Upper lobe of left lung (tissue), 6 donors: ENCODE measurements at regions not wholly inside any gene's neighbourhood (a gene's known extent, or its start where the extent isn't known, plus 50 kb on each side); places are given as distances from the start of the nearest gene placed in this dataset.

Experiments used
- ATAC-seq, 2 donors: fragments of 200-7000 bp; cut with Tn5 transposase; one replicate each; pipeline ENCODE4 v1.9.1; 2022; ENCODE audit warnings: mild to moderate bottlenecking in 2 of 2, moderate library complexity in 2 of 2; ENCODE audit not compliant: low FRiP score in 2 of 2
- DNase-seq, 2 donors: peaks; one replicate each; pipeline ENCODE4 v3.0.0-alpha.2; 2019 to 2020
- H3K27ac ChIP-seq, 4 donors: fragments of 200-600 bp; sonication (generic); one replicate each; pipeline ENCODE4 v1.5.1; 2016 to 2019
- H3K27me3 ChIP-seq, 4 donors: fragments of 200-600 bp; sonication (generic); one replicate each; pipeline ENCODE4 v1.5.1; 2017 to 2019
- H3K36me3 ChIP-seq, 4 donors: fragments of 200-600 bp; sonication (generic); one replicate each; pipeline ENCODE4 v1.5.1; 2016 to 2019
- H3K4me1 ChIP-seq, 4 donors: fragments of 200-600 bp; sonication (generic); one replicate each; pipeline ENCODE4 v1.5.1; 2018 to 2019
- H3K4me3 ChIP-seq, 4 donors: fragments of 200-600 bp; sonication (generic); one replicate each; pipeline ENCODE4 v1.5.1; 2017 to 2019; ENCODE audit warnings: mild to moderate bottlenecking in 2 of 4, moderate library complexity in 1 of 4
- H3K9me3 ChIP-seq, 4 donors: fragments of 200-600 bp; sonication (generic); one replicate each; pipeline ENCODE4 v1.5.1; 2018 to 2019
- EP300 ChIP-seq, 4 donors: sonication (generic); formaldehyde crosslinking; IDR thresholded peaks; one replicate each; pipeline ENCODE4 v1.5.1; 2017; ENCODE audit warnings: antibody characterized with exemption in 4 of 4, control low read depth in 2 of 4
- POLR2A ChIP-seq, 4 donors: fragments of 450-650 bp; IDR thresholded peaks; one replicate each; pipeline ENCODE4 v1.5.1; 2016 to 2017; ENCODE audit warnings: antibody characterized with exemption in 4 of 4, mild to moderate bottlenecking in 2 of 4
- POLR2AphosphoS5 ChIP-seq, 2 donors: sonication (generic); formaldehyde crosslinking; IDR thresholded peaks; one replicate each; pipeline ENCODE4 v1.5.1; 2017; ENCODE audit warnings: antibody characterized with exemption in 2 of 2
- WGBS, 2 donors: methylation state at CpG; one replicate each; pipeline ENCODE4 v1.1.5; 2017 to 2018; 5-methylcytosine and 5-hydroxymethylcytosine counted together
- TF ChIP-seq, protein P1 (sequence below), 6 experiments: fragments of 450-650 bp in 4 of 6; fragments of 200-600 bp in 2 of 6; sonication (generic) in 2 of 6; IDR thresholded peaks; one replicate each; pipeline ENCODE4 v1.5.1; 2016 to 2019; ENCODE audit warnings: antibody characterized with exemption in 6 of 6
- donor health status: DM: no; HTN: no; CAD: no; lungs with moderate emphysema.
- donor health status: DM: no; HTN: yes; CAD: no; lungs with severe emphysema.

DNA sequence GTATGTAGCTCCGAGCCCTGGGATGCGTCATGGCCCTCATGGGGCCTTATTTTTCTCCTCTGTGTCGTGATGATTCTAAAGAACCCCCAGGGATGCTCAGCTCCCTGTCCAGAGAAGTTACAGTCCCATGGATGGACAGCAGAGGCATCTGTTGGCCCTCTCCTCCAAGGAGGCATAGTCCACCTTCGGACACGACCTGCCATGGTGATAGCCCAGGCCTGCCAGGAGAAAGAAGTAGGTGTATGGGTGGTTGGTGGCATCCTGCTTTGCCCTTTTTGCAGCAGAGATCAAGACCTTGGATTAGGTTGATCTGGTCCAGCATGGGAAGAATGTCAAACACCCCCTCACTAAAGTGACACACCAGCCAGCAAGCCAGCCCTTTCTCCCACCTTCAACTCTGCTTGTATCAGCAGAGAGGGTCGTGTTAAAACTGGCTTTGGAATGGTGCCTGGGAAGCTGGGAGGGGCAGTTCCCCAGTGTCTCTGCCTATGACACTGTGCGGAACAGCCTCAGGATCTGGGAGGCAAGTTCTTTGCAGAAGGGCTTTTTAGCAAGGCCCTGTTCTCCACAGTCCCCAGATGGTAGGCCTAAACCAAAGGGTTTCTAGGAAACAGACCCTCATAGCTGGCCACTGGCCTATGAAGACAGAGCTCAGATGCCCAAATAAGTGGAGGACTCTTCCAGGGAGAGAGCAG is 259.9 kb upstream of the RPL38 start:
- H3K4me3 ChIP-seq: no peak overlapping the region
- no peak for DNase-seq
- TF ChIP-seq EP300 (IDR thresholded peaks at IDR 0.05) (no peak), POLR2AphosphoS5 (IDR thresholded peaks at IDR 0.05) (no peak), POLR2A (IDR thresholded peaks at IDR 0.05) (no peak)
- TF ChIP-seq, protein P1, sequence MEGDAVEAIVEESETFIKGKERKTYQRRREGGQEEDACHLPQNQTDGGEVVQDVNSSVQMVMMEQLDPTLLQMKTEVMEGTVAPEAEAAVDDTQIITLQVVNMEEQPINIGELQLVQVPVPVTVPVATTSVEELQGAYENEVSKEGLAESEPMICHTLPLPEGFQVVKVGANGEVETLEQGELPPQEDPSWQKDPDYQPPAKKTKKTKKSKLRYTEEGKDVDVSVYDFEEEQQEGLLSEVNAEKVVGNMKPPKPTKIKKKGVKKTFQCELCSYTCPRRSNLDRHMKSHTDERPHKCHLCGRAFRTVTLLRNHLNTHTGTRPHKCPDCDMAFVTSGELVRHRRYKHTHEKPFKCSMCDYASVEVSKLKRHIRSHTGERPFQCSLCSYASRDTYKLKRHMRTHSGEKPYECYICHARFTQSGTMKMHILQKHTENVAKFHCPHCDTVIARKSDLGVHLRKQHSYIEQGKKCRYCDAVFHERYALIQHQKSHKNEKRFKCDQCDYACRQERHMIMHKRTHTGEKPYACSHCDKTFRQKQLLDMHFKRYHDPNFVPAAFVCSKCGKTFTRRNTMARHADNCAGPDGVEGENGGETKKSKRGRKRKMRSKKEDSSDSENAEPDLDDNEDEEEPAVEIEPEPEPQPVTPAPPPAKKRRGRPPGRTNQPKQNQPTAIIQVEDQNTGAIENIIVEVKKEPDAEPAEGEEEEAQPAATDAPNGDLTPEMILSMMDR (IDR thresholded peaks at IDR 0.05): no peak
- no peaks in the 10 kb centered on the region for H3K27me3 ChIP-seq
- no peaks in the 10 kb centered on the region for H3K9me3 ChIP-seq
- ATAC-seq: no peak
- no peak overlapping the region for H3K27ac ChIP-seq
- 74 to 77% methylated on average over 4 to 7 of the region's 7 CpGs for WGBS, 2 donors
- no peaks in the 10 kb centered on the region for H3K4me1 ChIP-seq
- H3K36me3 ChIP-seq: no peaks in the 10 kb centered on the region

DNA sequence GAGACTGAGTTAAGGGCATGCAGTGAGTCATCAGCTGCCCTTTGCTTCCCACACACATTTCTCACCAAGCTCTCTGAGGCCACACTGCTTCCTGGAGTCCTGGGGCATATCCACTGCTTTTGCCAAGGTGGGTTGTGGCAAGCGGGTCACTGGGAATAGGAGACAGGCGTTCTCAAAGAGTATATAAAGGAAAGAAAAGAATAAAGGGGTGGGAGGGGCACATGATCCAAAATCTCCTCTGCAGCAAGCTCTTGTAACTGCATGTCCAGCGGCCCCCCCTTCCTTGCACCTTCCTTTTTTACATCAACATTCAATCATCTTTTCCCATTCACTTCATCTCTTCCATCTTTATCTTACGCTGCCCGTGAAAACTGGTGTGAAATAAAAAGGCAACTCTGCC is 259.1 kb upstream of the RPL38 start:
- H3K36me3 ChIP-seq: no peaks in the 10 kb centered on the region
- no peaks in the 10 kb centered on the region for H3K27me3 ChIP-seq

DNA sequence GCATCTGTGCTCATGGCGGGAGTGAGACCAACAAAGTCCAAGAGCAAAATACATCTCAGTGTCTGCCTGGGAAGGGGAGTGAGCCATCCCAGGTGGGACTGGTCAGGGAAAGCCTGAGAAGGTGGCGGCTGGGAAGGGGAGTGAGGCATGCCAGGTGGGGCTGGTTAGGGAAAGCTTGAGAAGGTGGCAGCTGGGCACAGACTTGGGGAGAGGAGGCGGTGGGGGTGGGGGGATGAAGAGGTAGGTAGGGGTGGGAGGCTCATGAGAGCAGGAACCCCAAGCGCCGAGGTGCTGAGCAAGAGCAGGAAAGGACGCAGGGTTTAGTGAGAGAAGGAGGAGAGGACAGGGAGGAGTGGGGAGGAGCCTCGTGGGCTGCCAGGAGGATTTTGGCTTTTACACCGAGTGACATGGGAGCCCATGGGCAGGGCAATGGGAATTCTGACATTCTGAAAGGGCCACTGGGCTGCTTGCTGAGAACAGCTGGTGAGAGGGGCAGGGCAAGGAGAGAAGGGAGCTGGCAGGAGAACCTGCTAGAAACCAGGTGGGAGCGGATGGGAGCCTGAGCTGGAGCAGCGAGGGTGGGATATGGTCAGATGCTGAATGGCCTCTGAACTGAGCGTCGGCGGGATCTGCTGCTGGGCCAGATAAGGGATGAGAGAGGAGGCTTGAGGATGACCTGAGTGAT is 256.1 kb upstream of the RPL38 start:
- Histone ChIP-seq H3K27me3 (peaks cover 0 to 12% (median 3%) of the 10 kb centered on the region in 4 donors), H3K27ac (no peak overlapping the region), H3K36me3 (no peaks in the 10 kb centered on the region), H3K9me3 (no peaks in the 10 kb centered on the region), H3K4me3 (no peak overlapping the region), H3K4me1 (peaks cover 3 to 8% (median 7%) of the 10 kb centered on the region in 4 donors)
- TF ChIP-seq POLR2A (IDR thresholded peaks at IDR 0.05): no peak
- no peak for TF ChIP-seq POLR2AphosphoS5 (IDR thresholded peaks at IDR 0.05)
- TF ChIP-seq EP300 (IDR thresholded peaks at IDR 0.05): no peak
- TF ChIP-seq, protein P1 (IDR thresholded peaks at IDR 0.05): no peak
- no peak for ATAC-seq
- 86 to 88% methylated on average over 13 of the region's 13 CpGs for WGBS, 2 donors
- DNase-seq: no peak

More for the DNA sequence above, 259.1 kb upstream of the RPL38 start:
- H3K4me3 ChIP-seq: no peak overlapping the region
- WGBS, 2 donors: 88 to 89% methylated on average over 5 of the region's 5 CpGs
- TF ChIP-seq EP300 (IDR thresholded peaks at IDR 0.05) (no peak), POLR2A (IDR thresholded peaks at IDR 0.05) (no peak), POLR2AphosphoS5 (IDR thresholded peaks at IDR 0.05) (no peak)
- TF ChIP-seq, protein P1 (IDR thresholded peaks at IDR 0.05): no peak
- ATAC-seq: no peak
- no peak for DNase-seq
- no peaks in the 10 kb centered on the region for H3K9me3 ChIP-seq
- H3K4me1 ChIP-seq: no peaks in the 10 kb centered on the region
- H3K27ac ChIP-seq: no peak overlapping the region

DNA sequence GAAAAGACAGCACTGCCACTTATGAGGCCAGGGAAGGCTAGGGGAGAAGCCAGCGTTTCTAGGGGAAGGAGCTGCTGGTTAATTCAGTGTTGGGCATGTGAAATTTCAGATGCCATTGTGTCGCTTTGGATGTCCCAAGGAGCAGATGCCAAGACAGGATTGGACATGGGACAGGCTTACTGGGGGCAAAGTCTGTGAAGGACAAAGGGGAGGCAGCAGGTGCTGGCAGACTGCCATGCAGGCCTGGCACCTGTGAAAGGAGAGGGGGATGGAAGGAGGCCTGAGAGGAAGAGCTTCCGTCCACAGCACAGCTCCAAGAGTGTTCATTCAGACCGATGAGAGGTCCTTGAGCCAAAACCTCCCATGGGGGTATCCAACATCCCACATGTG is 255.5 kb upstream of the RPL38 start:
- Histone ChIP-seq H3K27me3 (peaks cover 0 to 18% (median 8%) of the 10 kb centered on the region in 4 donors), H3K4me3 (no peak overlapping the region), H3K36me3 (no peaks in the 10 kb centered on the region), H3K9me3 (no peaks in the 10 kb centered on the region), H3K4me1 (peaks cover 5 to 13% (median 13%) of the 10 kb centered on the region in 4 donors), H3K27ac (no peak overlapping the region)
- TF ChIP-seq POLR2A (IDR thresholded peaks at IDR 0.05) (no peak), POLR2AphosphoS5 (IDR thresholded peaks at IDR 0.05) (no peak), EP300 (IDR thresholded peaks at IDR 0.05) (no peak)
- TF ChIP-seq, protein P1 (IDR thresholded peaks at IDR 0.05): no peak
- DNase-seq (no peak), ATAC-seq (no peak)
- 89 to 90% methylated on average over 4 of the region's 4 CpGs for WGBS, 2 donors
